GM23338 (cell line): ENCODE measurements at regions not wholly inside any gene's neighbourhood (a gene's known extent, or its start where the extent isn't known, plus 50 kb on each side); places are given as distances from the start of the nearest gene placed in this dataset.

ENCODE experiments used
- ATAC-seq: fragments of 200-7000 bp; cut with Tn5 transposase; 3 replicates; pipeline ENCODE4 v1.9.1; 2020
- DNase-seq: peaks from one replicate; pipeline ENCODE4 v3.0.0-alpha.2; 2015; ENCODE audit warnings: low spot score
- H2AFZ ChIP-seq: fragments of 200-600 bp; sonication (generic); 2 replicates; pipeline ENCODE4 v1.8.0; 2016; ENCODE audit warnings: antibody characterized with exemption, mild to moderate bottlenecking, moderate library complexity
- H3F3A ChIP-seq: fragments of 200-600 bp; sonication (generic); replicated peaks from 2 replicates; pipeline ENCODE4 v1.8.0; 2017; ENCODE audit warnings: antibody characterized with exemption, mixed run types, low read depth
- H3K27ac ChIP-seq: fragments of 200-600 bp; sonication (generic); 2 replicates; pipeline ENCODE4 v1.6.1; 2016; ENCODE audit warnings: low read depth
- H3K27me3 ChIP-seq: fragments of 200-600 bp; sonication (generic); 2 replicates; pipeline ENCODE4 v1.8.0; 2016; ENCODE audit warnings: mild to moderate bottlenecking, mixed run types, moderate library complexity; ENCODE audit not compliant: insufficient read depth
- H3K36me3 ChIP-seq: fragments of 200-600 bp; sonication (generic); 2 replicates; pipeline ENCODE4 v1.8.0; 2016; ENCODE audit warnings: mild to moderate bottlenecking; ENCODE audit not compliant: insufficient read depth
- H3K4me1 ChIP-seq: fragments of 200-600 bp; sonication (generic); 2 replicates; pipeline ENCODE4 v1.8.0; 2016; ENCODE audit warnings: mild to moderate bottlenecking, moderate library complexity; ENCODE audit not compliant: insufficient read depth
- H3K4me2 ChIP-seq: fragments of 200-600 bp; sonication (generic); 2 replicates; pipeline ENCODE4 v1.7.1; 2017; ENCODE audit warnings: mixed run types
- H3K4me3 ChIP-seq: fragments of 200-600 bp; sonication (generic); 2 replicates; pipeline ENCODE4 v1.6.1; 2016; ENCODE audit warnings: mixed run types
- H3K79me2 ChIP-seq: fragments of 200-600 bp; sonication (generic); replicated peaks from 2 replicates; pipeline ENCODE4 v1.8.0; 2017; ENCODE audit warnings: mild to moderate bottlenecking; ENCODE audit not compliant: insufficient read depth
- H3K9me2 ChIP-seq: fragments of 200-600 bp; sonication (generic); 2 replicates; pipeline ENCODE4 v1.8.0; 2017; ENCODE audit not compliant: insufficient read depth
- H4K20me1 ChIP-seq: fragments of 200-600 bp; sonication (generic); replicated peaks from 2 replicates; pipeline ENCODE4 v1.8.0; 2017; ENCODE audit warnings: mild to moderate bottlenecking; ENCODE audit not compliant: insufficient read depth
- H3K27ac Mint-ChIP-seq: 2 replicates; pipeline ENCODE4 v1.8.0; 2020; ENCODE audit warnings: inconsistent platforms, mild to moderate bottlenecking, moderate library complexity, mixed read lengths
- H3K27me3 Mint-ChIP-seq: 3 replicates; pipeline ENCODE4 v1.8.0; 2022; ENCODE audit warnings: low read depth, mild to moderate bottlenecking, moderate library complexity, mixed read lengths, inconsistent platforms; ENCODE audit not compliant: insufficient read depth, poor library complexity
- H3K36me3 Mint-ChIP-seq: 3 replicates; pipeline ENCODE4 v1.8.0; 2021; ENCODE audit warnings: low read depth, mild to moderate bottlenecking, inconsistent platforms, moderate library complexity, mixed read lengths
- H3K4me1 Mint-ChIP-seq: 3 replicates; pipeline ENCODE4 v1.8.0; 2020; ENCODE audit warnings: mild to moderate bottlenecking, inconsistent platforms, mixed read lengths
- H3K4me3 Mint-ChIP-seq: 3 replicates; pipeline ENCODE4 v1.8.0; 2021; ENCODE audit warnings: moderate library complexity, mild to moderate bottlenecking, inconsistent platforms, mixed read lengths
- H3K9me3 Mint-ChIP-seq: 3 replicates; pipeline ENCODE4 v1.8.0; 2020; ENCODE audit warnings: moderate library complexity, mild to moderate bottlenecking, inconsistent platforms, mixed read lengths
- CREB1 ChIP-seq: fragments of 250-450 bp; sonication (Bioruptor Pico); IDR thresholded peaks from 2 replicates; pipeline ENCODE4 v1.5.0; 2020; ENCODE audit warnings: low read depth, mild to moderate bottlenecking, moderate library complexity
- EZH2 ChIP-seq: fragments of 200-600 bp; sonication (generic); IDR thresholded peaks from one replicate; pipeline ENCODE4 v1.8.0; 2017; ENCODE audit warnings: antibody characterized with exemption, mild to moderate bottlenecking, low read depth; ENCODE audit not compliant: unreplicated experiment
- EZH2phosphoT487 ChIP-seq: fragments of 200-600 bp; sonication (generic); IDR thresholded peaks from one replicate; pipeline ENCODE4 v1.8.1; 2018; ENCODE audit warnings: antibody characterized with exemption; ENCODE audit not compliant: unreplicated experiment
- JUNB ChIP-seq: IDR thresholded peaks from one replicate; pipeline ENCODE4 v1.6.1; 2016; ENCODE audit warnings: antibody characterized with exemption; ENCODE audit not compliant: unreplicated experiment
- NANOG ChIP-seq: IDR thresholded peaks from 2 replicates; pipeline ENCODE4 v1.6.1; 2016; ENCODE audit warnings: antibody characterized with exemption, borderline replicate concordance
- POLR2AphosphoS5 ChIP-seq: IDR thresholded peaks from 2 replicates; pipeline ENCODE4 v1.6.1; 2016; ENCODE audit warnings: antibody characterized with exemption, low read depth
- STAT1 ChIP-seq: IDR thresholded peaks from one replicate; pipeline ENCODE4 v1.6.1; 2016; ENCODE audit warnings: antibody characterized with exemption; ENCODE audit not compliant: unreplicated experiment
- ZNF114 ChIP-seq: fragments of 250-450 bp; sonication (Bioruptor Pico); IDR thresholded peaks from 2 replicates; pipeline ENCODE4 v1.5.0; 2020; ENCODE audit warnings: mild to moderate bottlenecking, moderate library complexity
- ZNF331 ChIP-seq: fragments of 250-450 bp; sonication (Bioruptor Pico); IDR thresholded peaks from 2 replicates; pipeline ENCODE4 v1.5.0; 2020; ENCODE audit warnings: low read depth, mild to moderate bottlenecking, moderate library complexity
- TF ChIP-seq, protein P1 (sequence below), 2 experiments: fragments of 200-600 bp in 1 of 2; sonication (generic) in 1 of 2; conservative IDR thresholded peaks; 2 replicates each; pipeline versions ENCODE4 v1.5.1 to v1.6.1; 2016 to 2017; ENCODE audit warnings: antibody characterized with exemption in 2 of 2, low read depth in 2 of 2, mild to moderate bottlenecking in 2 of 2, moderate library complexity in 1 of 2
- TF ChIP-seq, protein P2 (sequence below): IDR thresholded peaks from one replicate; pipeline ENCODE4 v1.6.1; 2018; ENCODE audit warnings: antibody characterized with exemption; ENCODE audit not compliant: unreplicated experiment
- TF ChIP-seq, protein P3 (sequence below): IDR thresholded peaks from 2 replicates; pipeline ENCODE4 v1.6.1; 2016; ENCODE audit warnings: antibody characterized with exemption
- TF ChIP-seq, protein P4 (sequence below): fragments of 250-450 bp; sonication (Bioruptor Pico); IDR thresholded peaks from 2 replicates; pipeline ENCODE4 v1.5.0; 2020; ENCODE audit warnings: mild to moderate bottlenecking, moderate library complexity

DNA sequence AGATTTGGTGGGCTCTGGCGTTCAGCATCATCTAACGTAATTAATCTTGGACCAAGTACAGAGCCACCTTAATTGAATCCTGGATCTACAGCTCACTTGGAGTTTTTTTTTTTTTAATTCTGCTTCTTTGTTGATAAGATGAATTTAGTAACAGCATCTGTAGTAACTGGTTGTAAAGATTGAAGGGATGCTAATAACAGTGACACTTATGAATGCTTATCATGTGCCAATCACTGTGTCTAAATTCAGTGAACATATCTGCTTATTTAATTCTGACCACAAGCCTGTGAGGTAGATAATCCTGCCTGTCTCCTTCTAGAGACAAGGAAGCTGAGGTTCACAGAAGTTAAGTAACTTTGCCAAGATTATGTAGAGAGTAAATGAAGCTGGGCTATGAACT lies 408.0 kb downstream of the RWDD3 start:
- Histone ChIP-seq H3K9me2 (no peaks in the 10 kb centered on the region; the same call in none of the 2 replicates), H2AFZ (no peak overlapping the region), H4K20me1 (no peaks in the 10 kb centered on the region), H3F3A (no peaks in the 10 kb centered on the region), H3K4me2 (no peak overlapping the region), H3K79me2 (no peaks in the 10 kb centered on the region), H3K4me3 (no peak overlapping the region), H3K4me1 (no peaks in the 10 kb centered on the region), H3K27ac (no peak overlapping the region), H3K27me3 (no peaks in the 10 kb centered on the region), H3K36me3 (no peaks in the 10 kb centered on the region)
- H3K27ac Mint-ChIP-seq = no peak overlapping the region
- ATAC-seq (no peak), DNase-seq (no peak)
- H3K4me3 Mint-ChIP-seq = no peak overlapping the region
- no peaks in the 10 kb centered on the region for H3K4me1 Mint-ChIP-seq
- no peaks in the 10 kb centered on the region for H3K27me3 Mint-ChIP-seq
- TF ChIP-seq ZNF114 (no peak), JUNB (no peak), STAT1 (no peak), NANOG (no peak), CREB1 (CRISPR knock-in tag) (no peak), POLR2AphosphoS5 (no peak), EZH2 (no peak), ZNF331 (CRISPR knock-in tag) (no peak), EZH2phosphoT487 (no peak)
- TF ChIP-seq, protein P1, sequence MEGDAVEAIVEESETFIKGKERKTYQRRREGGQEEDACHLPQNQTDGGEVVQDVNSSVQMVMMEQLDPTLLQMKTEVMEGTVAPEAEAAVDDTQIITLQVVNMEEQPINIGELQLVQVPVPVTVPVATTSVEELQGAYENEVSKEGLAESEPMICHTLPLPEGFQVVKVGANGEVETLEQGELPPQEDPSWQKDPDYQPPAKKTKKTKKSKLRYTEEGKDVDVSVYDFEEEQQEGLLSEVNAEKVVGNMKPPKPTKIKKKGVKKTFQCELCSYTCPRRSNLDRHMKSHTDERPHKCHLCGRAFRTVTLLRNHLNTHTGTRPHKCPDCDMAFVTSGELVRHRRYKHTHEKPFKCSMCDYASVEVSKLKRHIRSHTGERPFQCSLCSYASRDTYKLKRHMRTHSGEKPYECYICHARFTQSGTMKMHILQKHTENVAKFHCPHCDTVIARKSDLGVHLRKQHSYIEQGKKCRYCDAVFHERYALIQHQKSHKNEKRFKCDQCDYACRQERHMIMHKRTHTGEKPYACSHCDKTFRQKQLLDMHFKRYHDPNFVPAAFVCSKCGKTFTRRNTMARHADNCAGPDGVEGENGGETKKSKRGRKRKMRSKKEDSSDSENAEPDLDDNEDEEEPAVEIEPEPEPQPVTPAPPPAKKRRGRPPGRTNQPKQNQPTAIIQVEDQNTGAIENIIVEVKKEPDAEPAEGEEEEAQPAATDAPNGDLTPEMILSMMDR (conservative IDR thresholded peaks at IDR 0.05; ENCODE audit: low read depth in 2 of 2) = no peak
- TF ChIP-seq, protein P2, sequence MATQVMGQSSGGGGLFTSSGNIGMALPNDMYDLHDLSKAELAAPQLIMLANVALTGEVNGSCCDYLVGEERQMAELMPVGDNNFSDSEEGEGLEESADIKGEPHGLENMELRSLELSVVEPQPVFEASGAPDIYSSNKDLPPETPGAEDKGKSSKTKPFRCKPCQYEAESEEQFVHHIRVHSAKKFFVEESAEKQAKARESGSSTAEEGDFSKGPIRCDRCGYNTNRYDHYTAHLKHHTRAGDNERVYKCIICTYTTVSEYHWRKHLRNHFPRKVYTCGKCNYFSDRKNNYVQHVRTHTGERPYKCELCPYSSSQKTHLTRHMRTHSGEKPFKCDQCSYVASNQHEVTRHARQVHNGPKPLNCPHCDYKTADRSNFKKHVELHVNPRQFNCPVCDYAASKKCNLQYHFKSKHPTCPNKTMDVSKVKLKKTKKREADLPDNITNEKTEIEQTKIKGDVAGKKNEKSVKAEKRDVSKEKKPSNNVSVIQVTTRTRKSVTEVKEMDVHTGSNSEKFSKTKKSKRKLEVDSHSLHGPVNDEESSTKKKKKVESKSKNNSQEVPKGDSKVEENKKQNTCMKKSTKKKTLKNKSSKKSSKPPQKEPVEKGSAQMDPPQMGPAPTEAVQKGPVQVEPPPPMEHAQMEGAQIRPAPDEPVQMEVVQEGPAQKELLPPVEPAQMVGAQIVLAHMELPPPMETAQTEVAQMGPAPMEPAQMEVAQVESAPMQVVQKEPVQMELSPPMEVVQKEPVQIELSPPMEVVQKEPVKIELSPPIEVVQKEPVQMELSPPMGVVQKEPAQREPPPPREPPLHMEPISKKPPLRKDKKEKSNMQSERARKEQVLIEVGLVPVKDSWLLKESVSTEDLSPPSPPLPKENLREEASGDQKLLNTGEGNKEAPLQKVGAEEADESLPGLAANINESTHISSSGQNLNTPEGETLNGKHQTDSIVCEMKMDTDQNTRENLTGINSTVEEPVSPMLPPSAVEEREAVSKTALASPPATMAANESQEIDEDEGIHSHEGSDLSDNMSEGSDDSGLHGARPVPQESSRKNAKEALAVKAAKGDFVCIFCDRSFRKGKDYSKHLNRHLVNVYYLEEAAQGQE = no peak
- TF ChIP-seq, protein P3, sequence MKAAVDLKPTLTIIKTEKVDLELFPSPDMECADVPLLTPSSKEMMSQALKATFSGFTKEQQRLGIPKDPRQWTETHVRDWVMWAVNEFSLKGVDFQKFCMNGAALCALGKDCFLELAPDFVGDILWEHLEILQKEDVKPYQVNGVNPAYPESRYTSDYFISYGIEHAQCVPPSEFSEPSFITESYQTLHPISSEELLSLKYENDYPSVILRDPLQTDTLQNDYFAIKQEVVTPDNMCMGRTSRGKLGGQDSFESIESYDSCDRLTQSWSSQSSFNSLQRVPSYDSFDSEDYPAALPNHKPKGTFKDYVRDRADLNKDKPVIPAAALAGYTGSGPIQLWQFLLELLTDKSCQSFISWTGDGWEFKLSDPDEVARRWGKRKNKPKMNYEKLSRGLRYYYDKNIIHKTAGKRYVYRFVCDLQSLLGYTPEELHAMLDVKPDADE = no peak
- TF ChIP-seq, protein P4, sequence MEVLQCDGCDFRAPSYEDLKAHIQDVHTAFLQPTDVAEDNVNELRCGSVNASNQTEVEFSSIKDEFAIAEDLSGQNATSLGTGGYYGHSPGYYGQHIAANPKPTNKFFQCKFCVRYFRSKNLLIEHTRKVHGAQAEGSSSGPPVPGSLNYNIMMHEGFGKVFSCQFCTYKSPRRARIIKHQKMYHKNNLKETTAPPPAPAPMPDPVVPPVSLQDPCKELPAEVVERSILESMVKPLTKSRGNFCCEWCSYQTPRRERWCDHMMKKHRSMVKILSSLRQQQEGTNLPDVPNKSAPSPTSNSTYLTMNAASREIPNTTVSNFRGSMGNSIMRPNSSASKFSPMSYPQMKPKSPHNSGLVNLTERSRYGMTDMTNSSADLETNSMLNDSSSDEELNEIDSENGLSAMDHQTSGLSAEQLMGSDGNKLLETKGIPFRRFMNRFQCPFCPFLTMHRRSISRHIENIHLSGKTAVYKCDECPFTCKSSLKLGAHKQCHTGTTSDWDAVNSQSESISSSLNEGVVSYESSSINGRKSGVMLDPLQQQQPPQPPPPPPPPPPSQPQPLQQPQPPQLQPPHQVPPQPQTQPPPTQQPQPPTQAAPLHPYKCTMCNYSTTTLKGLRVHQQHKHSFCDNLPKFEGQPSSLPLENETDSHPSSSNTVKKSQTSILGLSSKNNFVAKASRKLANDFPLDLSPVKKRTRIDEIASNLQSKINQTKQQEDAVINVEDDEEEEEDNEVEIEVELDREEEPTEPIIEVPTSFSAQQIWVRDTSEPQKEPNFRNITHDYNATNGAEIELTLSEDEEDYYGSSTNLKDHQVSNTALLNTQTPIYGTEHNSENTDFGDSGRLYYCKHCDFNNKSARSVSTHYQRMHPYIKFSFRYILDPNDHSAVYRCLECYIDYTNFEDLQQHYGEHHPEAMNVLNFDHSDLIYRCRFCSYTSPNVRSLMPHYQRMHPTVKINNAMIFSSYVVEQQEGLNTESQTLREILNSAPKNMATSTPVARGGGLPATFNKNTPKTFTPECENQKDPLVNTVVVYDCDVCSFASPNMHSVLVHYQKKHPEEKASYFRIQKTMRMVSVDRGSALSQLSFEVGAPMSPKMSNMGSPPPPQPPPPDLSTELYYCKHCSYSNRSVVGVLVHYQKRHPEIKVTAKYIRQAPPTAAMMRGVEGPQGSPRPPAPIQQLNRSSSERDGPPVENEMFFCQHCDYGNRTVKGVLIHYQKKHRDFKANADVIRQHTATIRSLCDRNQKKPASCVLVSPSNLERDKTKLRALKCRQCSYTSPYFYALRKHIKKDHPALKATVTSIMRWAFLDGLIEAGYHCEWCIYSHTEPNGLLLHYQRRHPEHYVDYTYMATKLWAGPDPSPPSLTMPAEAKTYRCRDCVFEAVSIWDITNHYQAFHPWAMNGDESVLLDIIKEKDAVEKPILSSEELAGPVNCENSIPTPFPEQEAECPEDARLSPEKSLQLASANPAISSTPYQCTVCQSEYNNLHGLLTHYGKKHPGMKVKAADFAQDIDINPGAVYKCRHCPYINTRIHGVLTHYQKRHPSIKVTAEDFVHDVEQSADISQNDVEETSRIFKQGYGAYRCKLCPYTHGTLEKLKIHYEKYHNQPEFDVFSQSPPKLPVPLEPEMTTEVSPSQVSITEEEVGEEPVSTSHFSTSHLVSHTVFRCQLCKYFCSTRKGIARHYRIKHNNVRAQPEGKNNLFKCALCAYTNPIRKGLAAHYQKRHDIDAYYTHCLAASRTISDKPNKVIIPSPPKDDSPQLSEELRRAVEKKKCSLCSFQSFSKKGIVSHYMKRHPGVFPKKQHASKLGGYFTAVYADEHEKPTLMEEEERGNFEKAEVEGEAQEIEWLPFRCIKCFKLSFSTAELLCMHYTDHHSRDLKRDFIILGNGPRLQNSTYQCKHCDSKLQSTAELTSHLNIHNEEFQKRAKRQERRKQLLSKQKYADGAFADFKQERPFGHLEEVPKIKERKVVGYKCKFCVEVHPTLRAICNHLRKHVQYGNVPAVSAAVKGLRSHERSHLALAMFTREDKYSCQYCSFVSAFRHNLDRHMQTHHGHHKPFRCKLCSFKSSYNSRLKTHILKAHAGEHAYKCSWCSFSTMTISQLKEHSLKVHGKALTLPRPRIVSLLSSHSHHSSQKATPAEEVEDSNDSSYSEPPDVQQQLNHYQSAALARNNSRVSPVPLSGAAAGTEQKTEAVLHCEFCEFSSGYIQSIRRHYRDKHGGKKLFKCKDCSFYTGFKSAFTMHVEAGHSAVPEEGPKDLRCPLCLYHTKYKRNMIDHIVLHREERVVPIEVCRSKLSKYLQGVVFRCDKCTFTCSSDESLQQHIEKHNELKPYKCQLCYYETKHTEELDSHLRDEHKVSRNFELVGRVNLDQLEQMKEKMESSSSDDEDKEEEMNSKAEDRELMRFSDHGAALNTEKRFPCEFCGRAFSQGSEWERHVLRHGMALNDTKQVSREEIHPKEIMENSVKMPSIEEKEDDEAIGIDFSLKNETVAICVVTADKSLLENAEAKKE (CRISPR knock-in tag) = no peak
- H3K36me3 Mint-ChIP-seq = no peaks in the 10 kb centered on the region
- peaks cover 8% of the 10 kb centered on the region; the same call in 1 of the 3 replicates for H3K9me3 Mint-ChIP-seq
